Neural cell (in vitro differentiated cells): ENCODE measurements at regions not wholly inside any gene's neighbourhood (a gene's known extent, or its start where the extent isn't known, plus 50 kb on each side); places are given as distances from the start of the nearest gene placed in this dataset.

Experiments
- H2AFZ ChIP-seq: fragments of 200-600, 300-800 bp; sonication (generic), shearing (Covaris generic); 2 replicates; pipeline ENCODE4 v1.6.0; 2014; ENCODE audit warnings: low read depth, mild to moderate bottlenecking, antibody characterized with exemption, low read length, moderate library complexity
- H3F3A ChIP-seq: fragments of 200-600 bp; shearing (Covaris generic); 2 replicates; pipeline ENCODE4 v1.6.1; 2016; ENCODE audit warnings: mild to moderate bottlenecking, moderate library complexity, mixed read lengths, antibody characterized with exemption, low read length; ENCODE audit not compliant: insufficient read depth, poor library complexity, severe bottlenecking
- H3K27ac ChIP-seq: fragments of 200-600, 300-800 bp; sonication (generic), shearing (Covaris generic); 2 replicates; pipeline ENCODE4 v1.5.1; 2014; ENCODE audit warnings: mild to moderate bottlenecking, low read length, moderate library complexity
- H3K27me3 ChIP-seq: fragments of 300-800, 200-600 bp; sonication (generic), shearing (Covaris generic); 2 replicates; pipeline ENCODE4 v1.6.0; 2014; ENCODE audit warnings: mild to moderate bottlenecking, low read depth, low read length, moderate library complexity; ENCODE audit not compliant: insufficient read depth
- H3K36me3 ChIP-seq: fragments of 300-800, 200-600 bp; sonication (generic), shearing (Covaris generic); 2 replicates; pipeline ENCODE4 v1.5.1; 2014; ENCODE audit warnings: mild to moderate bottlenecking, antibody characterized with exemption, low read length, moderate library complexity; ENCODE audit not compliant: insufficient read depth
- H3K4me2 ChIP-seq: fragments of 300-800, 200-600 bp; sonication (generic), shearing (Covaris generic); 2 replicates; pipeline ENCODE4 v1.6.0; 2014; ENCODE audit warnings: mild to moderate bottlenecking, low read length
- H3K4me3 ChIP-seq: fragments of 300-800, 200-600 bp; sonication (generic), shearing (Covaris generic); 2 replicates; pipeline ENCODE4 v1.5.1; 2014; ENCODE audit warnings: mild to moderate bottlenecking, low read length, moderate library complexity
- H3K79me2 ChIP-seq: fragments of 200-600 bp; shearing (Covaris generic); replicated peaks from 2 replicates; pipeline ENCODE4 v1.6.0; 2014; ENCODE audit warnings: mild to moderate bottlenecking, low read length, moderate library complexity; ENCODE audit not compliant: insufficient read depth
- H3K9ac ChIP-seq: fragments of 300-800, 200-600 bp; sonication (generic), shearing (Covaris generic); 2 replicates; pipeline ENCODE4 v1.6.1; 2016; ENCODE audit warnings: mild to moderate bottlenecking, low read length, mixed read lengths
- H3K9me2 ChIP-seq: fragments of 200-600 bp; shearing (Covaris generic); 2 replicates; pipeline ENCODE4 v1.6.1; 2016; ENCODE audit warnings: mild to moderate bottlenecking, low read length, mixed read lengths; ENCODE audit not compliant: insufficient read depth
- H3K9me3 ChIP-seq: fragments of 200-600, 300-800 bp; sonication (generic), shearing (Covaris generic); 2 replicates; pipeline ENCODE4 v1.6.1; 2016; ENCODE audit warnings: mild to moderate bottlenecking, mixed run types, low read length, moderate library complexity, mixed read lengths
- H4K20me1 ChIP-seq: fragments of 200-600 bp; shearing (Covaris generic); 2 replicates; pipeline ENCODE4 v1.6.1; 2016; ENCODE audit warnings: mild to moderate bottlenecking, mixed run types; ENCODE audit not compliant: insufficient read depth
- CTCF ChIP-seq: fragments of 450-650 bp; IDR thresholded peaks from 2 replicates; pipeline ENCODE4 v1.5.1; 2014; ENCODE audit warnings: antibody characterized with exemption, mild to moderate bottlenecking, moderate library complexity; ENCODE audit not compliant: poor library complexity, severe bottlenecking
- EP300 ChIP-seq: fragments of 450-650 bp; conservative IDR thresholded peaks from 2 replicates; pipeline ENCODE4 v1.6.1; 2014; ENCODE audit warnings: antibody characterized with exemption, mild to moderate bottlenecking, moderate library complexity; ENCODE audit not compliant: poor library complexity, severe bottlenecking
- EZH2 ChIP-seq: fragments of 200-600, 300-800 bp; shearing (Covaris generic), sonication (generic); IDR thresholded peaks from 2 replicates; pipeline ENCODE4 v1.6.1; 2014; ENCODE audit warnings: antibody characterized with exemption, low read length, borderline replicate concordance, mild to moderate bottlenecking; ENCODE audit not compliant: insufficient read depth, poor library complexity, severe bottlenecking
- MXI1 ChIP-seq: fragments of 450-650 bp; conservative IDR thresholded peaks from 2 replicates; pipeline ENCODE4 v1.6.1; 2014; ENCODE audit warnings: antibody characterized with exemption, mild to moderate bottlenecking; ENCODE audit not compliant: poor library complexity, severe bottlenecking
- POLR2AphosphoS5 ChIP-seq: IDR thresholded peaks from 2 replicates; pipeline ENCODE4 v1.6.1; 2012
- RAD21 ChIP-seq: fragments of 450-650 bp; conservative IDR thresholded peaks from 2 replicates; pipeline ENCODE4 v1.6.1; 2014; ENCODE audit warnings: antibody characterized with exemption, mild to moderate bottlenecking, moderate library complexity
- REST ChIP-seq: IDR thresholded peaks from 2 replicates; pipeline ENCODE4 v1.6.1; 2012; ENCODE audit warnings: borderline replicate concordance
- SMC3 ChIP-seq: fragments of 450-650 bp; conservative IDR thresholded peaks from 2 replicates; pipeline ENCODE4 v1.6.1; 2014; ENCODE audit warnings: antibody characterized with exemption, mild to moderate bottlenecking, moderate library complexity; ENCODE audit not compliant: poor library complexity
- TAF1 ChIP-seq: IDR thresholded peaks from 2 replicates; pipeline ENCODE4 v1.6.1; 2012; ENCODE audit warnings: low read depth

- no peaks in the 10 kb centered on the region for H3K79me2 ChIP-seq
- H3K9ac ChIP-seq = no peak overlapping the region
- H3K36me3 ChIP-seq = no peaks in the 10 kb centered on the region
- no peak overlapping the region for H2AFZ ChIP-seq
- no peak overlapping the region for H3K4me3 ChIP-seq
- no peaks in the 10 kb centered on the region for H3F3A ChIP-seq
- no peak overlapping the region for H3K27ac ChIP-seq
- no peaks in the 10 kb centered on the region for H3K9me2 ChIP-seq
- H3K9me3 ChIP-seq = no peaks in the 10 kb centered on the region
- no peak overlapping the region for H3K4me2 ChIP-seq
- TF ChIP-seq SMC3 (no peak), POLR2AphosphoS5 (no peak), REST (no peak), EZH2 (no peak), MXI1 (no peak), CTCF (no peak), EP300 (no peak), TAF1 (no peak), RAD21 (no peak)
- no peaks in the 10 kb centered on the region for H4K20me1 ChIP-seq
- no peaks in the 10 kb centered on the region for H3K27me3 ChIP-seq
Observed at GRCh38 chr7:18354108-18355085, 141.2 kb upstream of the HDAC9 start.

- Histone ChIP-seq H3K9ac (no peak overlapping the region), H3K27me3 (no peaks in the 10 kb centered on the region), H3K4me3 (no peak overlapping the region), H3F3A (no peaks in the 10 kb centered on the region), H4K20me1 (no peaks in the 10 kb centered on the region), H3K79me2 (no peaks in the 10 kb centered on the region), H3K9me3 (no peaks in the 10 kb centered on the region), H3K9me2 (no peaks in the 10 kb centered on the region), H3K27ac (no peak overlapping the region), H3K4me2 (no peak overlapping the region), H2AFZ (no peak overlapping the region), H3K36me3 (no peaks in the 10 kb centered on the region)
- TF ChIP-seq CTCF = peak; percentile 73
- TF ChIP-seq EP300 = no peak
- peak; percentile 70 for TF ChIP-seq SMC3
- TF ChIP-seq RAD21 = peak; percentile 61
Observed at GRCh38 chr7:18356191-18356645, 139.3 kb upstream of the HDAC9 start.
